ENCODE measurements at regions not wholly inside any gene's neighbourhood (a gene's known extent, or its start where the extent isn't known, plus 50 kb on each side); places are given as distances from the start of the nearest gene placed in this dataset.

DNA sequence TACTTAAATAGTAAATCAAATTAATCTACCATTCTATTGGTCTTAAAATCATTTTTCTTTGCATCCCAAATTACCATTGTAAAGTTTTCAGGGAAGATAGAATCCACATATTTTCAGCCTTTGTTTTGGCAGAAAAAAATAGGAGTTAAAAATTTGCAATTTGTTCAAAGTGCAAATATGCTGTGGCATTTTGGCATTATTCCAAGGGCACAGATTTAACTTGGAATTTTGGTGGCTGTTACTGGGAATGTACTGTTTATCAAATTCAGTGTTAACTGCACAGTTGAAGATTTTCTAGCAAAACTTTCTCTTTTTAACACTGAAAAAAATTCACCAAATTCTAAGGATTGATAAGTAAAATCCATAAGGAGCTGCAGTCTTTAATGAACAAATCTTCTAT is 151.0 kb upstream of the HDAC9 start:
- no peak overlapping the region for H3K4me3 ChIP-seq
- no peaks in the 10 kb centered on the region for H3K36me3 ChIP-seq
- no peak for DNase-seq (ENCODE audit: low spot score in 2 of 2)
- TF ChIP-seq POLR2A (IDR thresholded peaks at IDR 0.05) (no peak), EP300 (IDR thresholded peaks at IDR 0.05) (no peak)
- TF ChIP-seq, protein P1, sequence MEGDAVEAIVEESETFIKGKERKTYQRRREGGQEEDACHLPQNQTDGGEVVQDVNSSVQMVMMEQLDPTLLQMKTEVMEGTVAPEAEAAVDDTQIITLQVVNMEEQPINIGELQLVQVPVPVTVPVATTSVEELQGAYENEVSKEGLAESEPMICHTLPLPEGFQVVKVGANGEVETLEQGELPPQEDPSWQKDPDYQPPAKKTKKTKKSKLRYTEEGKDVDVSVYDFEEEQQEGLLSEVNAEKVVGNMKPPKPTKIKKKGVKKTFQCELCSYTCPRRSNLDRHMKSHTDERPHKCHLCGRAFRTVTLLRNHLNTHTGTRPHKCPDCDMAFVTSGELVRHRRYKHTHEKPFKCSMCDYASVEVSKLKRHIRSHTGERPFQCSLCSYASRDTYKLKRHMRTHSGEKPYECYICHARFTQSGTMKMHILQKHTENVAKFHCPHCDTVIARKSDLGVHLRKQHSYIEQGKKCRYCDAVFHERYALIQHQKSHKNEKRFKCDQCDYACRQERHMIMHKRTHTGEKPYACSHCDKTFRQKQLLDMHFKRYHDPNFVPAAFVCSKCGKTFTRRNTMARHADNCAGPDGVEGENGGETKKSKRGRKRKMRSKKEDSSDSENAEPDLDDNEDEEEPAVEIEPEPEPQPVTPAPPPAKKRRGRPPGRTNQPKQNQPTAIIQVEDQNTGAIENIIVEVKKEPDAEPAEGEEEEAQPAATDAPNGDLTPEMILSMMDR (IDR thresholded peaks at IDR 0.05): no peak
- H3K27ac ChIP-seq: no peak overlapping the region
- peaks cover 0 to 7% (median 2%) of the 10 kb centered on the region in 4 donors for H3K9me3 ChIP-seq
- H3K4me1 ChIP-seq: peaks cover 0 to 29% (median 0%) of the 10 kb centered on the region in 4 donors
- H3K27me3 ChIP-seq: no peaks in the 10 kb centered on the region

DNA sequence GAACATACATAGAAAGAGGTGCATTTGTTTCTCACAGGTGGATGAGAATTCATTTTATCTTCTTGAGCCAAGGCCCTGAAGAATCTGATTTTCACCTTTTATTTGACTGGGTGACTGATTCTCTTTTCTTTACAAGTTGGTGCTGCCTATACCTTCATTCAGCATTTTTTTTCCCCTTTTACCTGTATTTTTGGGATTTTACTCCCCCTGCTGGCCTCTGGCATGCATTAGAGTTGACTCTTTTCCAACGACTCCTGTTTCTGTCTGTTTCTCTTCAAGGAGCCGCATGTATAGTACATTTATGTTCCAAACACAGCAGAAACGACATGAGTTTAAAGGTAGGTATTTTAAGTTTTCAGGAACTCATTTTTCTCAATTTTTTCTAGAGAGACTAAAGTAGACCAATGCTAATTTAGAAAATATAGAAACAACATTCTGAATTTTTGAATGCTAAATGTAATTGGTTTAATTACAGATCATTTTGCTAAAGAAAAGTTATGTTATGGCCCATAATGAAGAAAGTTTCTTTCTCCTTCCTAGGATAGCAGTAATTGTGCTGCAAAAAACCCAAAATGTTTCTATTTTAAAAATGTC is 149.8 kb upstream of the HDAC9 start:
- DNase-seq (ENCODE audit: low spot score in 2 of 2): peak in 1 of 2 donors; percentile 30

DNA sequence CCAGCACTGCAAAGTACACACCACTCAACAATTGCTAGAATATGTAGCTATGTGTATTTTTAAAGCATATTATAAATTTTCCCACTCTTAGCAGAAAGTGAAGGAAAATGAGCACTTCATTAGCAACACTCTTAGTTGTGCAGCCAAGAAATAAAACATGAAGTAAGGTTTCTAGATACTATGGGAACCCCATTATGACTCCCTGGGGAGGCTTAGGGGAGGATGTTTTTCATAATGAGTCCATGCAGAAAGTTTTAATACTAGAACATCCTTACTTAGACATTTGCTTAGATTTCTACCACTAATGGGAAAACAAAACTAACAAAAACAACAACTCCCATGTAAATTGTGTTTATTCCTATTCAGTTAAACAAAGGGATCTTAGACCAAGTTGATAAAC is 148.4 kb upstream of the HDAC9 start:
- H3K9me3 ChIP-seq: no peaks in the 10 kb centered on the region
- H3K4me3 ChIP-seq: no peak overlapping the region
- no peaks in the 10 kb centered on the region for H3K36me3 ChIP-seq
- peaks cover 0 to 29% (median 0%) of the 10 kb centered on the region in 4 donors for H3K4me1 ChIP-seq
- no peak for DNase-seq (ENCODE audit: low spot score in 2 of 2)
- no peaks in the 10 kb centered on the region for H3K27me3 ChIP-seq
- TF ChIP-seq, protein P1 (IDR thresholded peaks at IDR 0.05): no peak
- no peak for TF ChIP-seq POLR2A (IDR thresholded peaks at IDR 0.05)
- TF ChIP-seq EP300 (IDR thresholded peaks at IDR 0.05): no peak
- no peak overlapping the region for H3K27ac ChIP-seq

More for the DNA sequence above, 149.8 kb upstream of the HDAC9 start:
- TF ChIP-seq, protein P1 (IDR thresholded peaks at IDR 0.05): peak; percentile 63 to 78 (median 72)
- no peak for TF ChIP-seq EP300 (IDR thresholded peaks at IDR 0.05)
- Histone ChIP-seq H3K36me3 (no peaks in the 10 kb centered on the region), H3K4me1 (peaks cover 0 to 29% (median 0%) of the 10 kb centered on the region in 4 donors), H3K9me3 (peaks cover 0 to 4% (median 0%) of the 10 kb centered on the region in 4 donors), H3K4me3 (no peak overlapping the region), H3K27me3 (no peaks in the 10 kb centered on the region), H3K27ac (no peak overlapping the region)
- 25 to 27% methylated on average over 3 of the region's 3 CpGs for WGBS, 2 donors

DNA sequence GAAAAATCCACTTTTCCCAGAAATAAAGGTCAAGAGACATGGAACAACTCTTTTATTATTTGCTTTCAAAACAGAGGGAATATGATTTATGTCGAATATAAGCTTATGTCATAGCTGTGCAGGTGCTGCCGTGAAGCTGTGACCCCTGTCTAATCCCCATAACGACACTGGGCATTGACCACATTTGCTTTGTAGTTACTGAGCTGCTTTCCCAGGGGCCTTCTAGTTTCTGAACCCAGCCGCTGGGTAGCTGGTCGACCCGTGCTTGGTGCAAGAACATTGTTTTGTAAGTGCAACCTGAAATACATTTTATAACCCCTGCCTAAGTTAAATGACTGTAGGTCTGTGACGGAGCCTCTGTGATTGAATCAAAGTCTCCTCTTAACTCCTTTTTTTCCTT is 144.9 kb upstream of the HDAC9 start:
- no peak for DNase-seq (ENCODE audit: low spot score in 2 of 2)
- Histone ChIP-seq H3K4me3 (no peak overlapping the region), H3K9me3 (no peaks in the 10 kb centered on the region), H3K4me1 (peaks cover 0 to 25% (median 0%) of the 10 kb centered on the region in 4 donors), H3K27me3 (no peaks in the 10 kb centered on the region), H3K27ac (no peak overlapping the region), H3K36me3 (no peaks in the 10 kb centered on the region)
- no peak for TF ChIP-seq EP300 (IDR thresholded peaks at IDR 0.05)
- 67 to 72% methylated on average over 7 of the region's 7 CpGs for WGBS, 2 donors

DNA sequence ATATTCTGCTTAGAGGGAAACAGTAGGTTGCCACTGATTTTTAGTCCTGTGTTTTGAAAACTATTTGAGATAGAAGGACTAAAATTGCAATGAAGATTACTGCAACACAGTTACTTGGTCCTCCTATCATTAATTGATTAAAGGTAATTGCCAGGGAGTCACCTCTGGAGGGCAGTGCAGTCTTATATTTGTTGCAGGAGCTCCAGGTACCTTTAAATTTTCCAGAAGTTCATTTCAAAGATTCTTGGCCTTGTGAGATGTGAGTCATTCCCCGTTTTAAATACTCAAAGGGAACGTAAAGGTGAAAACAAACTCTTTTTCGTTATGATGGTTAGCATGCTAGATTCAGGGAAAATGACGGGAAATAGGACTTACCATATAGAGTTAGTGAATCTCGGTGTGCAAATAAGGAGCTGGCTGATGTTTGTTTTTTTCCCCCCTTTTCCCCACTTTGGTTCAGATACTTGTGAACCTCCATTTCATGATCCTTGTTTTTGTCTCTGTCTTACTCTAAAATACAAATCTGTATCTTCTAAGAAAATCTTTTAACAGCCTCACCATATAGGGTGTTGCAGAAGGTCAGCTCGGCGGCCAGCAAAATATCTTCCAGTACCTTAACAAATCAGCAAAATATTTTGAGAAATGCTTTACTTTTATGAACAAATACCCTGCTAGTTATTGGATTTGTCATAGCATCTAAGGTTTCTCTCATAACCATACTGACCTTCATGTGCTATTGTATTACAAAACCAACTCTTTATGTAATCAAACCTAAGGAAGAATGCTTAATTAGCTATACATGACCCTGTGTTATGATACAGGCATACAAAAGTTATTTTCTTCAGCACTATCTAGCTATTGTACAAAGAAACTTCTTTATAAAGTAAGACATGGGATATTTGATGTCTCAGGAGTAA is 143.0 kb upstream of the HDAC9 start:
- no peak overlapping the region for H3K27ac ChIP-seq
- peaks cover 0 to 11% (median 0%) of the 10 kb centered on the region in 4 donors for H3K4me1 ChIP-seq
- H3K27me3 ChIP-seq: no peaks in the 10 kb centered on the region
- TF ChIP-seq, protein P1 (IDR thresholded peaks at IDR 0.05): peak in 4 of 5 experiments; percentile 46 to 56 (median 50)
- no peak for TF ChIP-seq EP300 (IDR thresholded peaks at IDR 0.05)
- no peak overlapping the region for H3K4me3 ChIP-seq
- no peaks in the 10 kb centered on the region for H3K36me3 ChIP-seq
- WGBS, 2 donors: 51 to 58% methylated on average over 7 of the region's 7 CpGs
- no peaks in the 10 kb centered on the region for H3K9me3 ChIP-seq
- DNase-seq (ENCODE audit: low spot score in 2 of 2): no peak

Data from tibial nerve (tissue), 4 donors.